Ascending aorta (tissue), 2 donors: ENCODE measurements at regions not wholly inside any gene's neighbourhood (a gene's known extent, or its start where the extent isn't known, plus 50 kb on each side); places are given as distances from the start of the nearest gene placed in this dataset.
"Not testable (repeated sequence)": the region's sequence is repeated elsewhere in the genome, so short reads cannot be mapped to it uniquely, and the experiment has no call there.

Experiments used
- DNase-seq, 2 donors: peaks; one replicate each; pipeline ENCODE4 v3.0.0-alpha.2; 2019; ENCODE audit warnings: low spot score in 2 of 2
- H3K27ac ChIP-seq, 2 donors: fragments of 200-600 bp; sonication (generic); one replicate each; pipeline ENCODE4 v1.5.1; 2016 to 2017; ENCODE audit warnings: mild to moderate bottlenecking in 1 of 2
- H3K27me3 ChIP-seq: fragments of 200-600 bp; sonication (generic); one replicate; pipeline ENCODE4 v1.5.1; 2017
- H3K36me3 ChIP-seq, 2 donors: fragments of 200-600 bp; sonication (generic); one replicate each; pipeline ENCODE4 v1.5.1; 2016
- H3K4me1 ChIP-seq, 2 donors: fragments of 200-600 bp; sonication (generic); one replicate each; pipeline ENCODE4 v1.5.1; 2016 to 2017; ENCODE audit warnings: mild to moderate bottlenecking in 1 of 2
- H3K4me3 ChIP-seq, 2 donors: fragments of 200-600 bp; sonication (generic); one replicate each; pipeline ENCODE4 v1.5.1; 2016 to 2017; ENCODE audit warnings: mild to moderate bottlenecking in 1 of 2
- H3K9me3 ChIP-seq, 2 donors: fragments of 200-600 bp; sonication (generic); one replicate each; pipeline ENCODE4 v1.5.1; 2016
- CTCF ChIP-seq, 3 experiments: fragments of 200-600 bp in 2 of 3; fragments of 450-650 bp in 1 of 3; sonication (generic) in 2 of 3; IDR thresholded peaks; one replicate each; pipeline ENCODE4 v1.5.1; 2016 to 2019; ENCODE audit warnings: antibody characterized with exemption in 3 of 3, mild to moderate bottlenecking in 1 of 3, moderate library complexity in 1 of 3
- intact Hi-C: fragments of 100-400 bp; cut with DNase I; formaldehyde crosslinking; loops from one replicate; pipeline ENCODE4 v1.15.1; 2023

- DNase-seq = no peak
- TF ChIP-seq CTCF (IDR thresholded peaks at IDR 0.05) = no peak
- intact Hi-C loops = no loop called here
- Histone ChIP-seq H3K4me1 (no peaks in the 10 kb centered on the region), H3K9me3 (no peaks in the 10 kb centered on the region), H3K36me3 (no peaks in the 10 kb centered on the region), H3K27me3 (no peaks in the 10 kb centered on the region), H3K4me3 (no peak overlapping the region), H3K27ac (no peak overlapping the region)
Measured at GRCh38 chr7:9718071-9718661, 1255.5 kb upstream of the PHF14 start.

GRCh38 chr7:9719303-9719702, 1254.4 kb upstream of the PHF14 start:
- Histone ChIP-seq H3K4me3 (no peak overlapping the region), H3K9me3 (no peaks in the 10 kb centered on the region), H3K4me1 (no peaks in the 10 kb centered on the region), H3K36me3 (no peaks in the 10 kb centered on the region), H3K27me3 (no peaks in the 10 kb centered on the region), H3K27ac (no peak overlapping the region)
- DNase-seq = no peak
- no peak for TF ChIP-seq CTCF (IDR thresholded peaks at IDR 0.05)
- intact Hi-C loops = no loop called here

- H3K36me3 ChIP-seq = no peaks in the 10 kb centered on the region
- no peaks in the 10 kb centered on the region for H3K9me3 ChIP-seq
- no peak overlapping the region for H3K27ac ChIP-seq
- intact Hi-C loops = no loop called here
- no peak for DNase-seq
- no peaks in the 10 kb centered on the region for H3K4me1 ChIP-seq
- H3K4me3 ChIP-seq = no peak overlapping the region
- TF ChIP-seq CTCF (IDR thresholded peaks at IDR 0.05) = no peak
- H3K27me3 ChIP-seq = no peaks in the 10 kb centered on the region
Measured at GRCh38 chr7:9719721-9720120, 1254.0 kb upstream of the PHF14 start.

GRCh38 chr7:9725940-9726663, 1247.6 kb upstream of the PHF14 start:
- DNase-seq, intact Hi-C loops, H3K4me1 ChIP-seq, H3K4me3 ChIP-seq, H3K27me3 ChIP-seq, H3K36me3 ChIP-seq, H3K9me3 ChIP-seq, H3K27ac ChIP-seq: not testable (repeated sequence)

- H3K36me3 ChIP-seq, H3K4me3 ChIP-seq, DNase-seq, H3K27ac ChIP-seq, H3K27me3 ChIP-seq, H3K4me1 ChIP-seq, H3K9me3 ChIP-seq, intact Hi-C loops: not testable (repeated sequence)
Measured at GRCh38 chr7:9726811-9727210, 1246.9 kb upstream of the PHF14 start.

GRCh38 chr7:9727467-9727869, 1246.2 kb upstream of the PHF14 start:
- H3K4me3 ChIP-seq, H3K9me3 ChIP-seq, H3K36me3 ChIP-seq, DNase-seq, H3K27ac ChIP-seq, H3K27me3 ChIP-seq, intact Hi-C loops, H3K4me1 ChIP-seq: not testable (repeated sequence)

- H3K9me3 ChIP-seq, H3K27ac ChIP-seq, H3K4me3 ChIP-seq, DNase-seq, H3K27me3 ChIP-seq, H3K36me3 ChIP-seq, intact Hi-C loops, H3K4me1 ChIP-seq: not testable (repeated sequence)
Measured at GRCh38 chr7:9728014-9728657, 1245.5 kb upstream of the PHF14 start.
